ENCODE measurements at regions not wholly inside any gene's neighbourhood (a gene's known extent, or its start where the extent isn't known, plus 50 kb on each side); places are given as distances from the start of the nearest gene placed in this dataset.

GRCh38 chr10:43899224-43899959, 250.7 kb upstream of the ZNF32 start:
- Mint-ChIP-seq H3K4me3 (no peak overlapping the region), H3K9me3 (no peaks in the 10 kb centered on the region), H3K36me3 (no peaks in the 10 kb centered on the region), H3K27ac (no peak overlapping the region), H3K27me3 (no peaks in the 10 kb centered on the region), H3K4me1 (ENCODE audit: low read depth) (no peaks in the 10 kb centered on the region)
- POLR2A ChIA-PET = no interaction called here
- CTCF ChIA-PET = no interaction called here
- intact Hi-C loops (cut with micrococcal nuclease) = no loop called here
- no peak for DNase-seq

- ChIA-PET POLR2A (no interaction called here), CTCF (no interaction called here)
- no peaks in the 10 kb centered on the region for H3K4me1 Mint-ChIP-seq (ENCODE audit: low read depth)
- intact Hi-C loops (cut with micrococcal nuclease) = no loop called here
- no peaks in the 10 kb centered on the region for H3K27me3 Mint-ChIP-seq
- no peak overlapping the region for H3K4me3 Mint-ChIP-seq
- no peaks in the 10 kb centered on the region for H3K36me3 Mint-ChIP-seq
- H3K9me3 Mint-ChIP-seq = no peaks in the 10 kb centered on the region
- no peak overlapping the region for H3K27ac Mint-ChIP-seq
- no peak for DNase-seq
Measured at GRCh38 chr10:43898592-43898991, 249.9 kb upstream of the ZNF32 start.

DNA sequence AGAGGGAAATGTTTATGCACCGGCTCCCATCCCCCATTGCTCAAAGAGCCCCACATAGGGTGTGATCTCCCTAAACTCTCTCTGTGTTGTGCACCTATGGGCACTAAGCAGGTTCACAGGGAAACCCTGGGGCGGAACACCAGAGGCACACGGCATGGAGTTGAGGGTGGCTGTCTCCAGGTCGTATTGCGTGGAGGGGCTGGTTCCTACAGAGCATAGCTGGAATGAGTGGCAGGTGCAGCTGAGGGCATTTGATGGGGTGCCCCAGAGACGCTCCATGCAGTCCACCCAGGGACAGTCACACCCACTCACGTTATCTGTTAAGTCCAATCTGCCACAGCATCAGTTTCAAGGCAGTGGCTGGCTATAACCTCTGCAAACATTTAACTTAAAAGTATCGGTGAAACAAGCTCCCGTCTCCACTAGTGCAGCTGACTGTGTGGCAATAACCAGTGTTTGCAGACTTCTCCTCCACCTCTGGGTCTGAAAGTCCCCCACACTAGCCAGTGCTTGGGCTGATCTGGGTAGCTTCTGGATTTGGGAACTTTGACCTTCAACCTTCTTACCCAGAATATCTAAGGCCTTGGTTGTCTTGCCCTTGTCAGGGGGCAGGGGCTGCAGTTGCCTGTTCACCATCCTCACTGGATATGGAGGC, 249.2 kb upstream of the ZNF32 start:
- no peak for DNase-seq
- intact Hi-C loops (cut with micrococcal nuclease) = no loop called here
- POLR2A ChIA-PET = no interaction called here
- H3K27me3 Mint-ChIP-seq = no peaks in the 10 kb centered on the region
- no peaks in the 10 kb centered on the region for H3K36me3 Mint-ChIP-seq
- no peak overlapping the region for H3K27ac Mint-ChIP-seq
- no peaks in the 10 kb centered on the region for H3K9me3 Mint-ChIP-seq
- CTCF ChIA-PET = no interaction called here
- no peaks in the 10 kb centered on the region for H3K4me1 Mint-ChIP-seq (ENCODE audit: low read depth)
- no peak overlapping the region for H3K4me3 Mint-ChIP-seq

- POLR2A ChIA-PET = no interaction called here
- no peaks in the 10 kb centered on the region for H3K4me1 Mint-ChIP-seq (ENCODE audit: low read depth)
- DNase-seq = no peak
- H3K27me3 Mint-ChIP-seq = no peaks in the 10 kb centered on the region
- H3K36me3 Mint-ChIP-seq = no peaks in the 10 kb centered on the region
- no peak overlapping the region for H3K4me3 Mint-ChIP-seq
- CTCF ChIA-PET = no interaction called here
- no peaks in the 10 kb centered on the region for H3K9me3 Mint-ChIP-seq
- H3K27ac Mint-ChIP-seq = no peak overlapping the region
- intact Hi-C loops (cut with micrococcal nuclease) = no loop called here
Measured at GRCh38 chr10:43892062-43892770, 243.5 kb upstream of the ZNF32 start.

DNA sequence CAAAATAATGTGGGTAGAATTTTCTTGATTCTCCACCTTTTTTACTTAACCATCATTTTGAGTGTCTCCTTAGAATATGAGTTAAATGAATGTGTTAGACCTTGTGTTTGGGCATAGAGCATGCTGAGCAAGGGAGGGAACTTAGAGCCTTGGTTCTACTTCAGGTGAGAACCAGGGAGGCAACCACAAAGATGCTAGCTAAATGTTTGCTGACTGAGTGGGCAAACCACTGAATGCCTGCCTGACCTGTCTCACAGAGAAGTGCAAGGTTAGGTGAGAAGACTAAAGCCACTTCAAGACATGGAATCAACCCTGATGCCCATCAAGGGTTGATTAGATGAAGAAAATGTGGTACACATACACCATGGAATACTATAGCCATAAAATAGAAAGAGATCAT, 242.6 kb upstream of the ZNF32 start:
- Mint-ChIP-seq H3K4me3 (no peak overlapping the region), H3K27ac (no peak overlapping the region), H3K27me3 (no peaks in the 10 kb centered on the region), H3K36me3 (no peaks in the 10 kb centered on the region), H3K9me3 (no peaks in the 10 kb centered on the region), H3K4me1 (ENCODE audit: low read depth) (no peaks in the 10 kb centered on the region)
- POLR2A ChIA-PET = no interaction called here
- CTCF ChIA-PET = no interaction called here
- intact Hi-C loops (cut with micrococcal nuclease) = no loop called here
- no peak for DNase-seq

- ChIA-PET CTCF (no interaction called here), POLR2A (no interaction called here)
- no peaks in the 10 kb centered on the region for H3K27me3 Mint-ChIP-seq
- H3K9me3 Mint-ChIP-seq = no peaks in the 10 kb centered on the region
- H3K36me3 Mint-ChIP-seq = no peaks in the 10 kb centered on the region
- no peak for DNase-seq
- H3K27ac Mint-ChIP-seq = no peak overlapping the region
- H3K4me3 Mint-ChIP-seq = no peak overlapping the region
- no peaks in the 10 kb centered on the region for H3K4me1 Mint-ChIP-seq (ENCODE audit: low read depth)
- intact Hi-C loops (cut with micrococcal nuclease) = no loop called here
Measured at GRCh38 chr10:43890124-43890523, 241.4 kb upstream of the ZNF32 start.

DNA sequence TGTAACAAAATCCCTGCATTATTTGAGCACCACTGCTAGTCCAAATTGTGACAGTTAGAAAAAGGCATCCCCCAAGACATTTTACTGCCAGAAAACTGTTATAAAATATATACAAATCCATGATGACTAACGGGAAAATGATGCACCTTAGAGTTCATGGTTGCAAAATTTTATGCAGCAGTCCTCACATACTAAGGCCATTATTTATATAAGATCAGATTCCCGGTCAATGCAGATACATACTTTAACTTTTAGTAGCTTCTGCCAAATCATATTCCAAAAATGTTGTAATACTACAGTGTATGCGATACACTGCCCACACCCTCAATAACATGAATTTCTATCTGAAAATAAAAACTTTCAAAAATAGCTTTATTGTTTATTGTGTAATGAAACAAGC, 239.9 kb upstream of the ZNF32 start:
- H3K9me3 Mint-ChIP-seq = no peaks in the 10 kb centered on the region
- H3K27ac Mint-ChIP-seq = no peak overlapping the region
- no peak overlapping the region for H3K4me3 Mint-ChIP-seq
- H3K36me3 Mint-ChIP-seq = no peaks in the 10 kb centered on the region
- ChIA-PET CTCF (no interaction called here), POLR2A (no interaction called here)
- intact Hi-C loops (cut with micrococcal nuclease) = no loop called here
- H3K27me3 Mint-ChIP-seq = no peaks in the 10 kb centered on the region
- H3K4me1 Mint-ChIP-seq (ENCODE audit: low read depth) = no peaks in the 10 kb centered on the region
- no peak for DNase-seq

GRCh38 chr10:43885842-43886241, 237.2 kb upstream of the ZNF32 start:
- ChIA-PET POLR2A (interaction anchor here (0.7 kb wide), 1 partner anchor 190 kb away, joined by 4 read pairs; no protein-coding TSS in a partner anchor), CTCF (interaction anchor here (0.9 to 1.3 kb wide), 3 partner anchors 108 to 204 kb away, joined by 3 to 4 read pairs (median 3); no protein-coding TSS in a partner anchor)
- Mint-ChIP-seq H3K4me3 (no peak overlapping the region), H3K4me1 (ENCODE audit: low read depth) (no peaks in the 10 kb centered on the region), H3K27me3 (no peaks in the 10 kb centered on the region), H3K36me3 (no peaks in the 10 kb centered on the region), H3K27ac (no peak overlapping the region), H3K9me3 (no peaks in the 10 kb centered on the region)
- intact Hi-C loops (cut with micrococcal nuclease) = no loop called here
- DNase-seq = no peak

- ChIA-PET CTCF (interaction anchor here (1.3 kb wide), 1 partner anchor 195 kb away, joined by 4 read pairs; no protein-coding TSS in a partner anchor), POLR2A (interaction anchor here (0.7 kb wide), 1 partner anchor 189 kb away, joined by 4 read pairs; no protein-coding TSS in a partner anchor)
- Mint-ChIP-seq H3K27ac (no peak overlapping the region), H3K9me3 (no peaks in the 10 kb centered on the region), H3K36me3 (no peaks in the 10 kb centered on the region), H3K4me3 (no peak overlapping the region), H3K4me1 (ENCODE audit: low read depth) (no peaks in the 10 kb centered on the region), H3K27me3 (no peaks in the 10 kb centered on the region)
- intact Hi-C loops (cut with micrococcal nuclease) = no loop called here
- DNase-seq = no peak
Measured at GRCh38 chr10:43885252-43885651, 236.6 kb upstream of the ZNF32 start.

DNA sequence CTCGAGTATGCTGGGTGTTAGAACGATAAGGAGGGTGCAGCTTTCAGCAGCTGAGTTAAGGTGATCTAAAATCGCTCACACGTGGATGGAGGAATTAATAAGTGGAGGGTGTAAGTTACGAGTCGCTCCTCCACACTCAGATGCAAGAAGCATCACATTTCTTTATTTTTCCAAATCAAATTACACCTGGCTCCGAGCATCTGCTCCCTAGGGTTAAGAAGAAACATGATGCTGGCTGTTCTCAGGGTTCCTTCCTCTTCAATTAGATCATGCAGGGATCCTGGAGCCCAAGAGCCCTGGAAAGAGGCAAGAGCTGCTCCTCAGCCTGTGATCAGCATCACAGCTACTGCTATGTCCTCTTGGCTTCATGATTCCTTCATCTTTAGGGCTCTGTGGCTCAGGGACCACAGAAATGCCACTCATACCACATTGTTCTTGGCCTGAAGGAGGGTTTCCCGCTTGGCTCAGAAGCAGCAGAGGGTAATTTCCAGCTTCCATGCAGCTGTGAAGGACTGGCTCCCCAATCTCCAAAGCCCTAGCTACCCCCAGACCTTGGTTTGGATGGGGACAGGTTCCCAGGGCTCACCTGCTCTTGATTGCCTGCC, 235.9 kb upstream of the ZNF32 start:
- intact Hi-C loops (cut with micrococcal nuclease) = no loop called here
- Mint-ChIP-seq H3K4me1 (ENCODE audit: low read depth) (no peaks in the 10 kb centered on the region), H3K27me3 (no peaks in the 10 kb centered on the region)

GRCh38 chr10:43882711-43883110, 234.0 kb upstream of the ZNF32 start:
- Mint-ChIP-seq H3K27me3 (no peaks in the 10 kb centered on the region), H3K4me3 (no peak overlapping the region), H3K27ac (no peak overlapping the region), H3K36me3 (no peaks in the 10 kb centered on the region), H3K9me3 (no peaks in the 10 kb centered on the region), H3K4me1 (ENCODE audit: low read depth) (no peaks in the 10 kb centered on the region)
- no peak for DNase-seq
- ChIA-PET POLR2A (no interaction called here), CTCF (no interaction called here)
- intact Hi-C loops (cut with micrococcal nuclease) = no loop called here

More for the DNA sequence above, 235.9 kb upstream of the ZNF32 start:
- no peak for DNase-seq
- Mint-ChIP-seq H3K27ac (no peak overlapping the region), H3K9me3 (no peaks in the 10 kb centered on the region), H3K36me3 (no peaks in the 10 kb centered on the region), H3K4me3 (no peak overlapping the region)
- POLR2A ChIA-PET = no interaction called here
- CTCF ChIA-PET = interaction anchor here (1.3 kb wide), 1 partner anchor 195 kb away, joined by 4 read pairs; no protein-coding TSS in a partner anchor

- CTCF ChIA-PET = no interaction called here
- DNase-seq = no peak
- H3K27ac Mint-ChIP-seq = no peak overlapping the region
- H3K36me3 Mint-ChIP-seq = no peaks in the 10 kb centered on the region
- no peaks in the 10 kb centered on the region for H3K27me3 Mint-ChIP-seq
- no peaks in the 10 kb centered on the region for H3K9me3 Mint-ChIP-seq
- POLR2A ChIA-PET = no interaction called here
- intact Hi-C loops (cut with micrococcal nuclease) = no loop called here
- H3K4me1 Mint-ChIP-seq (ENCODE audit: low read depth) = no peaks in the 10 kb centered on the region
- H3K4me3 Mint-ChIP-seq = no peak overlapping the region
Measured at GRCh38 chr10:43881657-43882056, 233.0 kb upstream of the ZNF32 start.
